SKM-1 treated with dmso at 0.1 percent for 144 hours (cell line): ENCODE measurements at regions not wholly inside any gene's neighbourhood (a gene's known extent, or its start where the extent isn't known, plus 50 kb on each side); places are given as distances from the start of the nearest gene placed in this dataset.

Experiments
- DNase-seq: peaks from one replicate; lab custom pipeline; 2025; ENCODE audit not compliant: unreplicated experiment; lab: John Stamatoyannopoulos, UW

DNA sequence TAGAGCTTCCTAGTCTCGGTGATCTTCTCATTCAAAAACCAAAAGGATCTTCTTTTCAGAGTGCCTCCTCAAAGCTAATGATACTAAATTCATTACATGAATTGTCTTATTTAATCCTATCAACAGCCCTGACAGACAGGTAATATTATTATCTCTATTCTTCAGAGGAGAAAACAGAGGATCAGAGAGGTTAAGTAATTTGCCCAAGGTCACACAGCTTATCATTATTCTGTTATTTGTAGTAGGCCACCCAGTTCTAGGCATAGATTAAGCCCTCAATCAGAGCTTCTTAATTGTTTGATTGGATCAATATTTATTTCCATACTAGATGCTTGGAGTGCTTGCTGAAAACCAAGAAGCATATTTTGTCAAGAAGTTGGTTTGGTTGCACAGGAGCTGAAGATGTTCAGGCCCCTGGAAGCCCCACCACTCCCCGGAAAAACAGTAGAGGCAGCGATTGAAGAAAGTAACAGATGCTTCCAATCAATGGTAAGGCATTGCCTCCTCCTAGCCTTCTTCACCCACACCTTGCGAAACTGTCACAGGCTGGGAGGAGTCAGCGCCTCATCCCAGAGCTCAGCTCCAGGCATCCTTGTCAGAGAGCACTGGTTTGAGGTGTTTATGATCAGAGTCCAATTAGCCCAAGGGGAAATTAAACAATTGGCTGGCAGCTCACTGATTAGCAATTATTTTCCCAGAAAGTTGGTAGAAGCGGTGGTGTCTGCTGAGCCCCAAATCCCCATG lies 487.2 kb downstream of the BCL11A start:
- DNase-seq: no peak

DNA sequence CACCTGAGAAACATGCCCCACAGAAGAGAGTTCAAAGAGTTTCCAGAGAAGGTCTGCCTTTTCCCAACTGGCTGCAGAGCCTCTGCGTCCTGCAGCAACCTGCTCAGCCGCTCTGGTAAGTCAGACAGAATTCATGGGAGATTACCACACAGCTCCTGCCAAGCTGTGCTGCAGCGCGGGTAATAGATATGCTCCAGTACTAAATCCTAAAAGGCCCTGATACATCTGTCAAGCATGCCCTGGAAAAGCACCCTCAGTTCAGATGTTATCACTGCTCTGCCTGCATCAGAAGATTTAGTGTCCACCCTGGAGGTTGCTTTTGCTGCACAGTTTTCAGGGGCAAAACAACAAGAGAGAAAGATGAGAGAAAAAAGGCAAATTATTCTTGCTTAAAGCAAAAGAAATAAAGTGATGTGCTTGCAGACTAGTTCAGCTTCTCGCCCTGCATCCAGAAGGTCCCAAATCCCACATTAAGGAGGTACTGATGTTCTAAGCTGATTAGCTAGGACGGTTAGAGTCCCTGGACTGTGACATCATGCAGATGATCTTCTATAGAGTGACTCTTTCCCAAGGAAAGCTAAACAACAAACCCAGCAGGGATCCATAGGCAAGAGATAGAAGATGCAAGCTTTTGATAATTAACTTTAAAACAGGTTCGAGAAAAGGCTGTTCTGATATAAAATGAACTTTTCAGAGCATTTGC lies 488.6 kb downstream of the BCL11A start:
- DNase-seq: no peak

DNA sequence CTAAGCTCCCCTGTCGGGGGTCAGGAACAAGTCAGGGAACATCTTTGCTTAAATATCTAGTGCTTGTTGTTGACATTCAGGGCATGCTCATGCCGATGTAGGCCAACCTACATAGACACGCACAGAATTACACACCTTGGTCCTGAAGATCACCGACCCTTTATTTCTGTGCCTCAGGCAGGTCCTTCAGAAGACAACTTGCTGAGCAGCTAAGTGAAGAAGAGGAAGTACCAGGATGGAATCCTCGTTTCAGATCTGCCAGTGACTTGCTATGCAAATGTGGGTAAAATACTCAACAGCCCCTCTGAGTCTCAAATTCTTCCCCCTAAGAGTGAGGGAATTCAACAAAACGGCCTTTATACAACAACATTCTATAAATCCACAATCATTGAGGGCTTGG lies 494.7 kb downstream of the BCL11A start:
- no peak for DNase-seq

DNA sequence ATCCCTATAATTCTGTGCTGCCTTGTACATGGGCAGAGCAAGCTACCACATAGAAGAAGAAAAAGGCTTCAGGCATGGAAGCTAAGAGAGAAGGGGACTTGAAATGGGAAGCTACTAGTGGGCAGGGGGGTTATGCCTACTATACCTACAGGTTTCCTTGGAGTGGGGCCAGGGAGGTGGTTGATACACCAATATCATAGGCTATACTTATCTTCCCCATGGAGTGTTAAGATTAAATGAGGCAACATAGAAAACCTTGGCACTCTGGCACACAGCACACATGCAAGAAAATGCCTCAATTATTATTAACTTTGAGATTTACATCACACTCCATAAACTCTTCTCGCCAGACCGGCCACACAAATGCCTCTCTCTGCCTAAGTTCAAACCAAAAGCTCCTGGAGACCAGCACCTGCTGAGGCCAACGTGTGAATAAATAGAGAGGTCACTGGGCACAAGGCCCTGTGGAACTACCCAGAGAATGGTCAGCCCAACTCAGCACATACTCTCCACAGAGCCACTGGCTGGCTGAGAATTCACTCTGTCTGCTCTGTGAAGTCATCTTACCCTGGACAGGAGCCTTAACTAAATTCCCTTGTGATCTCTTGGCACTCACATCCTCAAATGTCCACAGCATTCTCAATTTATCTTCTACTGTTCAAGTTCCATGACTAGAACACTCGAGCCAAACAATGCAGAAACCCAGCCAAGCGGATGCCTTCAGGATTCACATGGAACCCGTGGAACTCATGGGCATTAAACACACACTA lies 498.7 kb downstream of the BCL11A start:
- DNase-seq: no peak

DNA sequence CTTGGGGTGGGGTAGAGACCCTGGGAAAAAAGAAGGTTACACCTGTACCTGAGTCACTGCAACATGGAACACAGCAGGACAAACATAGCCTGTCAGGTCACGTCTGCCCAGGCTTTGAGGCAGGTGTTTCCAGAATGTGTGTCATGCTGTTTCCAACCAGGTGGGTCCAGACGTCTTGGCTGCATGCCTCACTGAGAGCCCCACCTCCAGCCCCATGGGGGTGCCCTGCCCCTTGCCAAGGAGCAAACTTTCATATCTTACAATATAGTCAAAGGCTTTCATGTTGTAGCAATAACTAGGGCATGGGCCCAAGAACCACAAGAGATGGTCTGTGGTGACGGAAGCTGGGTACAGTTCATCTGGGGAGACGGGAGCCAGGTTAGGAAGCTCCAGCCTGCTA lies 499.7 kb downstream of the BCL11A start:
- no peak for DNase-seq

DNA sequence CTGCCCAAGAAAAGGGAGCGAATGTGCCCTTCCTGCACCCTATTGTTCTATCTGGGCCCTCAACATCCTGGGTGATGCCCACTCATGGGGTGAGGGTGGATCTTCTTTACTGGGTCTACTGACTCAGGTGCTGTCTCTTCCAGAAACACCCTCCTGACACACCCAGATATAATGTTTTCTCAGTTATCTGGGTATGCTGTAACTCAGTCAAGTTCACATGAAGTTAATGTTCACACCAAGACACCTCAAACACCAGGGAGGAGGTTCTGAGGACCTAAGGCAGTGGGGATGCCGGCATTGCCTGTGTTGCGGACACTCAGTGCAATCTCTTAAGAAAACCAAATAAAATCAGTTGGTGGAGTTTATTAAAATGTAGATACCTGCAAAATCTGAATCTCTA lies 500.9 kb downstream of the BCL11A start:
- no peak for DNase-seq

DNA sequence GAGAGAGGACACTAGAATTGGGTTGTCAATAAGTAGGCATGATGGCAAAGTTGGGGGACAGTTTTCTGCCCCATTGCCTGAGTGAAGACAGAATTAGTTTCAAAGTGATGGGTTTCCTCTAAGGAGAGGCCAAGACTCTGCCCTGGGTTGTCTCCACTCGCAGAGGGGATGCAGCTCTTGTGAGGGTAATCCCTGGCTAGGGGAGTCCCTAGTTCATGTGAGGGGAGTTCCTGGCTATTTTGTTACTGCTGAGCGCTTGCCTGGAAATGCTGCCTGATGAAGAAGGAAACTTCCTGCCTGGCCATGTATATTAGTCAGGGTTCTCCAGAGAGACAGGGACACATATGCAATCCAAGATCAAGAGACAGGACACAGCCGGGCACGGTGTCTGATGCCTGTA lies 501.5 kb downstream of the BCL11A start:
- no peak for DNase-seq

DNA sequence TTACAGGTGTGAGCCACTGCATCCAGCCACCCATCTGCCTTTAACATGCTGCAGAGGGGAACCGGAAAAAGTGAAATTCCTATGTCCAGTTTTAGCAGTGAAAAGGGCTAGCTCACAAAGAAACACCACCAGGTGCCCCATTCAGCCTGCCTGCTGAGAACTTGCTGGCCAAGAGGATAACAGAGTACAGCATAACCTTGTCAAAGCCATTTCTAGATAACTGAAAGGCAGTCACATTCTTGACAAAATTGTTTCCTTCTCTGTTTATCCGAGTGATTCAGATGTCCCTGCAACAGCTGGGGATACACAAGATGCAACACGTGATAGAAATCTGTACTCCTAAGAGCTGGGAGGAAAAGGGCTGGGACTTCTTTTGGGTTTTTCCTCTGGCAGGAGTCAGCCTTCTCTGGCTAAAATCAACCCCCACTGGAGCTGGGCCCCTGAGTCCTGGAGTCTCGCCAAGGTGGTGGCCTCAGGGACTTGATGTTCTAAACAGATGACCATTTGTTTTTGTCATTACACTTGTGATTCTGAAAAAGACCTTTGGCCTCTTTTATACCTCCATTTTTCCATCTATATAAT lies 505.4 kb downstream of the BCL11A start:
- no peak for DNase-seq

DNA sequence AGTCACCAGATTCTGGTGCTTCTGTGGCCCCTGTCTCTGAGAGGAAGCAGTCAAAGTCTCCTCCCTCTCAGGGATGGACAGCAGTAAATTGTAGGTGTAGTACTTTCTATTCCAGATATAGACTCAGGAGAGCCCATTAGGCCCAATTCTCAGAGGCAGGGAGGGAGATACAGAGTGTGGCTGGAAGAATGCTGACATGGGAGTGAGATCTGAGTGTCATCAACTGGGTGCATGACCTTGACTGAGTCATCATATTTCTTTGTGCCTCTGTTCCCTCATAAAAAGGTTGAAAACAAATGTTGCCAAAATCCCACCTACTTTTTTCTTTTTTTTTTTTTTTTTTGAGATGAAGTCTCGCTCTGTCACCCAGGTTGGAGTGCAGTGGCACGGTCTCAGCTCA lies 506.1 kb downstream of the BCL11A start:
- DNase-seq: no peak

DNA sequence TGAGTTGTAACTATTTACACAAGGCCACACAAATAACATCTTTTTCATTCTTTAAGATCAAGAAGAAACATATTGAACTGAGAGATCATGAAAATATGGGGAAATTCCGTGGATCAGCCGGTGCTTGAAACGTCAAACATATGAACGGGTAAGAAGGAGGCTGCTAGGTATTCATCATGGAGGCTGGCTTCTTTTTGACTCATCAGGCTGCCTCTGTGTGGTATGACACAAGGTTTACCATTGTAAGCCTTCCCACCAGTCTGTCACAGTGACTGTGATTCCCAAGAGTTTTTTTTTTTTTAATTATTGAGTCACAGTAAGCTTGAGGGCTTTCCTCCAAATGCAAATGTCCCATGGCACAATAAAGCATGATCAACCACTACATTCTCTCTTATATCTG lies 506.9 kb downstream of the BCL11A start:
- DNase-seq: no peak

DNA sequence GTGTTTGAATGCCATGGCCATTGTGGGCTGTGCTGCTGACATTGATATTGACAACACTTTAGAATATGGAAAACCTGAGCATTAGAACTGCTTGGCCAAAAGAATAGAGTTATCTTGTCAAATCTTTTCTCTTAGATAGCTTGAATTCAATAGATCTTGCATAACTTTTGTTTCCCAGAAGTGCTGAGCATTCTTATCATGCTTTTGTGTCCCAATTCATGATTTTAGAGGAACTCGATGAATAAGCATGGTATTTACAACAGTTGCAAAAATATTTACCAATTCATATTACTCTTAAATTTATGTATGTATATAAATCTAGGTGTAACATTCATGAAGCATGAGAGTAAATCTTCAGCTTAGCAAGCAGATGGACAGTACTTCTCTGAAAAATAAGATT lies 508.0 kb downstream of the BCL11A start:
- no peak for DNase-seq

DNA sequence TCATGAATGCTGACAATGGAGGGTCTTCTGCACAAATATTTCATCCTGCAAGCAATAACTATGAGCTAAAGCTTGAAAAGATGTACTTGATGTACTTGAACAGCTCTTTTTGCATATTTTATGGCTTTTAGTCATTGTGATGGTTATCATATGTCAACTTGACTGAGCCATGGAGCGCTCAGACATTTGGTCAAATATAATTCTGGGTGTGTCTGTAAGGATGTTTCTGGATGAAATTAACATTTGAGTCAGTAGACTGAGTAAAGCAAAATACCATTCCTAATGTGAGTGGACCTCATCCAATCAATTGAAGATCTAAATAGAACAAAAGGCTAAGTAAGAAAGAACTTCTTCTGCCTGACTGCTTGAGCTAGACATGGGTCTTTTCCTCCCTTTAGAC lies 509.0 kb downstream of the BCL11A start:
- no peak for DNase-seq

DNA sequence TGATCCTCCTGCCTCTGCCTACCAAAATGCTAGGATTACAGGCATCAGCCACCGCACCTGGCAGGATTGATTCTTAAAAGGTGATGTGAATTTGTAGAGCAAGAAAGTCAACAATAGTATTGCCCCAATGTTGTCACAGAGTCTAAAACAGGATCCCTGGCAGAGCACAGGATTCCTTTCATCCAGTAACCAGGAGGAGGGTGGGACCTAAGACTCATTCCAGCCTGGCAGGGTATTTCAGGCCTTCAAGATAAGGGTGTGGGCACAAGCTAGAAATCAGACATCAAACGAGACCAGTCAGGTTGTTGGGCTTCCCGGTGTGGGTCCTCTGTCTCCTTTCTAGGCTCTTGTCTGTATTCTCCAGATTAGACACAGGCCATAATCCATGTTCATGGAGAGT lies 511.4 kb downstream of the BCL11A start:
- DNase-seq: no peak

DNA sequence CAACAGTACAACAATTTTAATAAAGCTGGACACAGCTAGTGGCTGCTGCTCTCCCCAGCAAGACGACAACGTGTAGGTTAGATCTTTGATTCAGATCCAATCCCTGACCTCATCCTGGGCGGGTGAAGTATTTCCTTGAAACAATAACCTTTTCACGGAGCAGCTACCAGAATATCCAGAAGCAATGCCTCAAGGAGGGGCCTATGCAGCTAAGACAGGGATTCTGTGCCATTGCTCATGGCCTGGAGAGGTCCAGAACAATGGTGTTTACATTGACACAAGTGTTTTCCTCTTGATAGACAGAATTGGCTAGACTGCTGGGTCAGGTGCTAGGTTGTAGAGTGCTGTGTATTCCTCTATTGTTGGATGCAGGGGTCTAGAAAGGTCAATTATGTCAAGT lies 520.1 kb downstream of the BCL11A start:
- no peak for DNase-seq

DNA sequence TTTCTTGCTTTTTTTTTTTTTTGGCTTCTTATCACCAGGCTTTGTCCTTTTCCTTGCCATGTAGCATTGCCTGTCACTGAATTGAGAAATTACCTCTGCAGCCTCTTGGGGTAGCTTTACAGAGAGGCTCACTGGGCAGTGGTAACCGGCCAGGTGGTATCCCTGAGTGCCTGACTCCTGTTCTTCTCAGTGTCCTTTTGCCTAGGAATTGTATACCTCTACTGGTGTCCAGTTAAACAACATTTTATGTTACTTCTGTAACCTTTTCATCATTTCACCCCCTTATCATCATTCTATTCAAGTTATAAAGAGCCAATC lies 523.9 kb downstream of the BCL11A start:
- DNase-seq: no peak

DNA sequence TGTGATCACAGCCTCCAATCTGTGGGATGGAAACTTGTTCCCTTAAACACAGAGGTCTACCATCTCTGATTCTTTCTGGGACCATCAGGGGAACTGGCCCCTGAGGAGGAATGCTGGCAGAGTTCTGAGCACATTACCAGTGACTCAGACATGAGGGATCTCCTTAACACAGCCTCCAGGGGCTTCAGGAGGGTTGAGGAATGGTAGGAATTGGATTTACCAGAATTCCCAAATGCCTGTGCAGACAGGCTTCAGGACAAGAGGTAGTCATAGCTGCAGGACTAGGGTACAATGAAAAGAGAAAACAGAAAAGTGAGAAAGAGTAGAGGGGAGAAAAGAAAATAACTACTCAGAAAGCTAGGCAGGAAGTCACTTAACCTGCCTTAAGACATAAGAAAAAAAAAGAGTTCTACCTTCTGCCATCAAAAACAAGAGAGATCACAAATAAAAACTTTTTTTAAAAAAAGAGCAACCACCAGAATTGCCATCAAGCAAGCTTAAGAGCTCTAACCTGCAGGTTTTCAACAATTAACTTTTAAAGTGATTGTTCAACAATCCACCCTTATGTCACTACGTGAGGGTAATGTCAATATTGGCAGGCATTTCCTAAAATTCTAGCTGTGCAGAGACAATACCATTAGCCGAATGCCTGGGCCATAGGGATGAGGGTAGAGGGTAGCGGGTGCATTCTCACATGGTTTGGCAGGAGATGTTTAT lies 524.4 kb downstream of the BCL11A start:
- DNase-seq: no peak

DNA sequence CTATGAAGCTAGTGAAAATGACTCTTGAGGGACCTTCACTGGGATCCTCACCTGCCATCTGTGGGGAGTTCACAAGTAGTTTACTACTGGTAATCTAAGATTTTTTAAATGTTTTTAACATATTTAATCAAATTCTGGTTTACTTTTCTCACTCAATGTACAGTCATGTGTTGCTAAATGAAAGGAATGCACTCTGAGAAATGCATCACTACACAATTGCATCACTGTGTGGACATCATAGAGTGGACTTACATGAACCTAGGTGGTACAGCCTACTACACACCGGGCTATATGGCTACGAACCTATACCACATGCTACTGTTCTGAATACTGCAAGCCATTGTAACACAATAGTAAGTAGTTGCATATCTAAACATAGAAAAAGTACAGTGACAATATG lies 528.0 kb downstream of the BCL11A start:
- DNase-seq: no peak

DNA sequence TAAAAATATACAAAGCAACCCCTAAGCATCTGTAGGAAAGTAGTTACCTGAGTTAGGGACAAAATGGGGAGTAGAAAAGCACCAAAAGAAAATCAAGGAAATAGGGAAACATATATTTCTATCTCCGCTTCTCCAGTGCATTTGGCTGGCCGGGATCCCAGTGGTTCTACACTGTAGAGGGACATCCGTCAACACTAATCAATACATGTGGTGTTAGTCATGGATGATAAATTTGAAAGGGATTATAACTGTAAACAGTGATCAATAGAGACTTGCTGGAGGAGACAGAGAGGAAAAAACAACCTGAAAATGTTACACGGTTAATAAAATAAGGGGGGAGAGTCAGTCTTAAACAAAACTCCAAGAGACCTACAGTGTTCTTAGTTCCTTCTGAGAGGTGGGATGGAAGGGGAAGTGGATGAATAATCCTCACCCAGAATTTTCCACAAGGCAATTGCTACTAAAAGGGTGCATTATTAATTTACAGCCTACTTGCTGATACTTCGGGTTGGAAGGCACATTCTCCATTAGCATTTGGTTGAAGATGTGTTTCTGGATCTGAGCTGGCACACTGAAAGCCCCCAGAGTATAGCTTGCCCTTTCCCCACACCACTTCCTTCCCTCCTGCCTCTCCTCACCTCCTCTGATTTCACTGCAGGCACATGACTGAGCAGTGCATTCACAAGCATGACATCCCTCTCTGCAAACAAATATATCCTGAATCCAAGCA lies 530.0 kb downstream of the BCL11A start:
- no peak for DNase-seq

DNA sequence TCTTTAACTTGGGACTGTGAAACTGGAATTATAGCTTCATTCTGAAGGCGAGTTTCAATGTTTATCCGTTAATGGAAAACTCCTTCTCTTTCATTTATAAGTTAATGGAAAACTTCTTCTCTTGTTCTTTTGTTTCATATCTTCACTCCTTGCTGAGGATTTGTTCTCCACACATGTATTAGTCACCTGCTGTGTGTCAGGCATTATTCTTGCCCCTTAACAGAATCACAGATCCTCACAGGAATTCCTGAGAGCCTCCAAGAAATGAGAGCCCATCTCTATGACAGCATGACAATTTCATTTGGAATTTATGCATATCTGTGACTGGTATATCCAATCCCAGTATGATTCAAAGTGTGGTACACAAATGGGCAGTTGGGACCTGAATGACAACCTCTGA lies 545.8 kb downstream of the BCL11A start:
- no peak for DNase-seq

DNA sequence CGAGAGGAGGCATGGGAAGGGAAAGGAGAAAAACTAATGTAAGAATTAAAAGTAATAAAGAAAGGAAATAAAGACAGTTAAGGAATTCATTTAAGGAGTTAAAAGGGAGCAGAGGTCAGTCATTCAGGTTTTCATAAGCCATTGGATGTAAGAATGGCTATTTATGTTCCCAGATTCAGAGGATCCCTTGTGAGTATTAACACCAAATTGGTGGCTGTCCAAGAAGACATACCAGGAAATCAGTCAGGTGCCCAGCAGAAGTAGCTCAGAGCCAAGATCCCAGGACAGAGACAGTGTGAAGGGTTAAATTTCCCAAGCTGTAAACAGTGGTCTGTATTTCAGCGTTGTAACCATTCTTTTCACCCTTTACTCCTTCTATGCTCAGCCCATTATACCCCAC lies 550.4 kb downstream of the BCL11A start:
- no peak for DNase-seq
